ENCODE measurements at regions not wholly inside any gene's neighbourhood (a gene's known extent, or its start where the extent isn't known, plus 50 kb on each side); places are given as distances from the start of the nearest gene placed in this dataset.

DNA sequence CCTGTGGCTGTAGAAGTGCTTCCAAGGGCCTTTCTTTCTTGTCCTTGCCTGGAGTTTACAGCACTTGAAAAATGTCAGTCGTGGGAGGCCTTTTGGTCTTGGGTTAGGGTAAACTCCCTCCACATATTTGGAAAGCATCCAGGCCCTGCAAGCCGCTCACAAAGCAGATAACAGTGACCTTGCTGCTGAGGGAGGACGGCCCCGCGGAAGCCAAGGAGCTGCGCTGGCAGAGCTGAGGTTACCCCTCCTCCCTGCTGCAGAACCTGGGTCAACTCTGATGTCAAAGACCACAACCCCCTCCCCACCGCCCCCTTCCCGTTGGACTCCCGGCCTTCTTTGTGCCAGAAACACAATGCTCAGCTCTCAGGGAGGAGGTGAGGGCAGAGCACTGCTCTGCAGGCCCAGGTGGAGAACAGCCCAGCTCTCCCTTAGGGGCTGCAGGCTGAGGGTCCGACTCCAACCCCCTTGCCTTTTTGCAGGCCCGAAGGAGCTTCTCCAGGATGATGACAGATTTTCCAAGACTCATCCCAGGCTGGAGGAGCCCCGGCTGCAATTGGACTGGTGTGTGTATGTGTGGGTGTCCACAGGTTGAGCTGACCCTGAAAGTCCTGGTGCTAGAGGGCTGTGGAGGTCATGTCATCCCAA, 957.6 kb upstream of the ZNF722 start:
- TF ChIP-seq, protein P1, sequence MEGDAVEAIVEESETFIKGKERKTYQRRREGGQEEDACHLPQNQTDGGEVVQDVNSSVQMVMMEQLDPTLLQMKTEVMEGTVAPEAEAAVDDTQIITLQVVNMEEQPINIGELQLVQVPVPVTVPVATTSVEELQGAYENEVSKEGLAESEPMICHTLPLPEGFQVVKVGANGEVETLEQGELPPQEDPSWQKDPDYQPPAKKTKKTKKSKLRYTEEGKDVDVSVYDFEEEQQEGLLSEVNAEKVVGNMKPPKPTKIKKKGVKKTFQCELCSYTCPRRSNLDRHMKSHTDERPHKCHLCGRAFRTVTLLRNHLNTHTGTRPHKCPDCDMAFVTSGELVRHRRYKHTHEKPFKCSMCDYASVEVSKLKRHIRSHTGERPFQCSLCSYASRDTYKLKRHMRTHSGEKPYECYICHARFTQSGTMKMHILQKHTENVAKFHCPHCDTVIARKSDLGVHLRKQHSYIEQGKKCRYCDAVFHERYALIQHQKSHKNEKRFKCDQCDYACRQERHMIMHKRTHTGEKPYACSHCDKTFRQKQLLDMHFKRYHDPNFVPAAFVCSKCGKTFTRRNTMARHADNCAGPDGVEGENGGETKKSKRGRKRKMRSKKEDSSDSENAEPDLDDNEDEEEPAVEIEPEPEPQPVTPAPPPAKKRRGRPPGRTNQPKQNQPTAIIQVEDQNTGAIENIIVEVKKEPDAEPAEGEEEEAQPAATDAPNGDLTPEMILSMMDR (IDR thresholded peaks at IDR 0.05), result no peak
- Histone ChIP-seq H3K9me3 (peaks cover 0 to 8% (median 7%) of the 10 kb centered on the region in 3 donors), H3K27me3 (no peaks in the 10 kb centered on the region), H3K4me1 (no peaks in the 10 kb centered on the region), H3K36me3 (no peaks in the 10 kb centered on the region), H3K27ac (no peak overlapping the region), H3K4me3 (no peak overlapping the region)
- intact Hi-C loops (cut with DNase I; ENCODE audit: low total_unique reads), result no loop called here
- no peak for DNase-seq

DNA sequence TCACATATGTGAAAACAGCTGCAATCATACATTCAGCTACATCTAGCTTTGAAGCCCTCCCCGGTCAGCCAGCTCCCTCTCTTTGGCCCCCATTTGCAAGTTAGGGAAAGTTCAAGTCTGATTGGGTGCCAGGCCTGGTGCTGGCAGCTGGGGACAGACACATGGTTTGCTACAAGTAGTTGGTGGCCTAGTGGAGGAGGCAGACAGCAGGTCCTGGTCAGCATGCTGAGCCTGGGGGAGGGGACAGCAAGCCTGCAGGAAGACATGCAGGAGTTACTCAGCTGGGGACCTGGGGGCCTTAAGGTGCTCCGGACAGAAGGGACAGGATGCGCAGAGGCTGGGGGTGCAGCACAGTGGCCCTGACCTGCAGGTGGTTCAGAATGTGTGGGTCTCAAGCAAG, 956.9 kb upstream of the ZNF722 start:
- DNase-seq, result no peak
- Histone ChIP-seq H3K27me3 (no peaks in the 10 kb centered on the region), H3K4me3 (no peak overlapping the region), H3K4me1 (no peaks in the 10 kb centered on the region), H3K9me3 (peaks cover 0 to 8% (median under 1%) of the 10 kb centered on the region in 3 donors), H3K27ac (no peak overlapping the region), H3K36me3 (no peaks in the 10 kb centered on the region)
- intact Hi-C loops (cut with DNase I; ENCODE audit: low total_unique reads), result no loop called here
- TF ChIP-seq, protein P1 (IDR thresholded peaks at IDR 0.05), result no peak

DNA sequence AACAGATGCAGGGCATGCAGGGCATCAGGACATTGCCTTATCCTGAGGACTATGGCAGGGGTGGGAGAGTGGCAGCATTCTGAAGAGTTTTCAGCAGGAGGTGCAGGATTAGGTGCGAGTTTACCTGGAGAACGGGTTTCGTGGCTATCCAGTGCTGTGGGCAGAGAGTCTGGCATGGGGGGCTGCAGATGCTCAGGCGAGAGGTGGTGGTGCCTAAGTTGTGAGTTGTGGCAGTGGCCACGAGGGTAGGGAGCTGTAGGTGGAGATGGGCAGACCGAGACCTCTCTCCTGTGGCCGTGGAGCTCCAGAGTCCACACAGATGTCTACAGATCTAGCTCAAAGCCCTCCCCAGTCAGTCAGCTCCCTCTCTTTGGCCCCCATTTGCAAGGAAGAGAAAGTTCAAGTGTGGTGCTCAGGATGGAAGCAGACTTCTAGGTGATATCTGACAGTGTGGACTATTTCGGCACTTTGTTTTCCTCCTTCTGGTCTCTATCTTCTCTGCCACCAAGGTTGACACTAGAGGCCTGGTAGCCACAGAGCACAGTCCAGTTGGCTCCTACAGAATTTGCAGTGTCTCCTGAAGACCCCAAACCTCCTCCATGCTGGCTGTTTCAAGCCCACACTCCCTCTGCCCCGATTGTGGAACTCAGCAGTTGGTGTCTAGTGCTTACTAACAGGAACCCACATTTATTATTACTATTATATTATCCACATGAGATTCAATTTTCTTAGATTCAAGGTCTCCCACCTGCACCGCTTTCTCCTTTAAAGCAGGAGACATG, 955.7 kb upstream of the ZNF722 start:
- DNase-seq, result no peak
- H3K4me1 ChIP-seq, result no peaks in the 10 kb centered on the region
- intact Hi-C loops (cut with DNase I; ENCODE audit: low total_unique reads), result no loop called here
- H3K4me3 ChIP-seq, result no peak overlapping the region
- no peaks in the 10 kb centered on the region for H3K36me3 ChIP-seq
- H3K27ac ChIP-seq, result no peak overlapping the region
- TF ChIP-seq, protein P1 (IDR thresholded peaks at IDR 0.05), result no peak
- no peaks in the 10 kb centered on the region for H3K27me3 ChIP-seq
- peaks cover 0 to 8% (median 0%) of the 10 kb centered on the region in 3 donors for H3K9me3 ChIP-seq

DNA sequence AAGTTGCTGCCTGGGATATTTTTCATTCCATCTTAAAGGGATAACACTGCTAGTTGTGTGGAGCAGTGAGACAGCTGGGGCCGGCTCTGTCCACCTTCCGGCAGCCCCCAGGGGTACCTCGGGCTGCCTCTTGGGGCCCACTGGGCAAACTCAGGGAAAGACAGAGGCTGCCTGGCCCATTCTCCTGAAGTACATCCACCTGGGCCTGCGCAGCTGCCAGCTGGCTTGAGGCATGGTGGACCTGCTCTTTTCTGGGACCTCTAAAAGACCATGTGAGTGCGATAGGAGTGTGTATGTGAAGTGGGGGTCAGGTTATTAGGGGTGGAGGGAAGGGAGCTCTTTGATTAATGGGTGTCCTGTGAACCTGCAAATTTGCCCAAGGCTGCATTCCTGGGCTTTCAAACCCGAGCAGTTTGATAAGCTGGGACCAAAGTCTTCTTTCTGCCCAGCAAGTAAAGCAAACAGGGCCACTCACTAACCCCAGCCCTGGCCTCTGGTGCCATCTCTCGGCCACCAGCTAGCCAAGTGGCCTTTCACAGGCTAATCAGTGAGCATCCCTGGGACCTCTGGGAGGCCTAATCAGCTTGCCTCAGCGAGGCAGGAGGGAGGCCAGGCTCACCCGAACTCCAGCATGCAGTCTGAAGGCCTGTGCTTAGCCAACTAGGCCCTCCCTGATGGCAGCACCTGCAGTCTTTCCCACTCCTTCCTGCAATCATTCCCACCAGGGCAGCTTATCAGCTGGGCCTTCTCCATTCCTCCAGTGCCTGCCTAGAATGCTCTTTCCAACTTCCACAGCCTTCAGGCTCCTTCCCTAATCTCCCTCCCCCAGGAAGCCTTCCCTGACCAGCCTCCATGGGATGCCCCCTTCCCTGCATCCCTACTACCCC, 954.7 kb upstream of the ZNF722 start:
- TF ChIP-seq, protein P1 (IDR thresholded peaks at IDR 0.05), result no peak
- DNase-seq, result no peak
- no peak overlapping the region for H3K27ac ChIP-seq
- H3K27me3 ChIP-seq, result no peaks in the 10 kb centered on the region
- H3K4me1 ChIP-seq, result no peaks in the 10 kb centered on the region
- intact Hi-C loops (cut with DNase I; ENCODE audit: low total_unique reads), result no loop called here
- H3K36me3 ChIP-seq, result no peaks in the 10 kb centered on the region
- no peak overlapping the region for H3K4me3 ChIP-seq
- peaks cover 0 to 4% (median 0%) of the 10 kb centered on the region in 3 donors for H3K9me3 ChIP-seq

DNA sequence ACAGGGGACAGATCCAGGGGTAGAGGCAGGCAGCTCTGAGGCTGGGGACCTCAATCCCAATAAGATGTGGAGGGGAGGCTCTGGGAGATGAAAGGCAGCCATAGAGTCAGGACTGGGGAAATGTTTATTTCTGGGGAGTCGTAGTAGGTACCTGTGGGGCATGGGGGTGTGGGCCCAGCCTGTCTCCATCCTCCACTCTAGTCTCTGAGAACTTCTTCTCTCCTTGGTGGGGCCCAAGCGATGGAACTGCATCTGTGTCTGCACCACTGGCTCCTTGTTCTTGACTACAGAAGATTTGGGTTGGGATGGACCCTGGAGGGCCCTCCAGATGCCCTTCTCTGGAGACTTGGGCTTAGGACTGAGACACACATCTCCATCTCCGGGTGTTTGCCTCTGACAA, 953.9 kb upstream of the ZNF722 start:
- TF ChIP-seq, protein P1 (IDR thresholded peaks at IDR 0.05), result no peak
- DNase-seq, result no peak
- Histone ChIP-seq H3K27me3 (no peaks in the 10 kb centered on the region), H3K9me3 (no peaks in the 10 kb centered on the region), H3K4me3 (no peak overlapping the region), H3K27ac (no peak overlapping the region), H3K36me3 (no peaks in the 10 kb centered on the region), H3K4me1 (no peaks in the 10 kb centered on the region)
- intact Hi-C loops (cut with DNase I; ENCODE audit: low total_unique reads), result no loop called here
